Testis (tissue), 2 donors: ENCODE measurements at regions not wholly inside any gene's neighbourhood (a gene's known extent, or its start where the extent isn't known, plus 50 kb on each side); places are given as distances from the start of the nearest gene placed in this dataset.

Experiments used
- DNase-seq: peaks from one replicate; pipeline ENCODE4 v3.0.0-alpha.2; 2019
- H3K27ac ChIP-seq, 2 donors: fragments of 200-600 bp; sonication (generic); one replicate each; pipeline ENCODE4 v1.5.1; 2019
- H3K27me3 ChIP-seq: fragments of 200-600 bp; sonication (generic); one replicate; pipeline ENCODE4 v1.5.1; 2019
- H3K36me3 ChIP-seq: fragments of 200-600 bp; sonication (generic); one replicate; pipeline ENCODE4 v1.5.1; 2017; ENCODE audit warnings: low read depth; ENCODE audit errors: missing control alignments
- H3K4me1 ChIP-seq: fragments of 200-600 bp; sonication (generic); one replicate; pipeline ENCODE4 v1.5.1; 2019
- H3K4me3 ChIP-seq, 2 donors: fragments of 200-600 bp; sonication (generic); one replicate each; pipeline ENCODE4 v1.5.1; 2017 to 2019
- H3K9me3 ChIP-seq: fragments of 200-600 bp; sonication (generic); one replicate; pipeline ENCODE4 v1.5.1; 2017
- CTCF ChIP-seq, 3 experiments: fragments of 450-650 bp in 2 of 3; fragments of 200-600 bp in 1 of 3; sonication (generic) in 1 of 3; IDR thresholded peaks; one replicate each; pipeline ENCODE4 v1.5.1; 2016 to 2019; ENCODE audit warnings: antibody characterized with exemption in 3 of 3, mild to moderate bottlenecking in 2 of 3, moderate library complexity in 1 of 3
- POLR2A ChIP-seq: fragments of 450-650 bp; IDR thresholded peaks from one replicate; pipeline ENCODE4 v1.6.1; 2017; ENCODE audit warnings: antibody characterized with exemption, mild to moderate bottlenecking, moderate library complexity
- WGBS, 2 donors: methylation state at CpG; one replicate each; pipeline ENCODE4 v1.1.5; 2018; 5-methylcytosine and 5-hydroxymethylcytosine counted together
- intact Hi-C: fragments of 100-400 bp; cut with DNase I; formaldehyde crosslinking; loops from one replicate; pipeline ENCODE4 v1.15.1; 2023; ENCODE audit warnings: low total_unique reads

DNA sequence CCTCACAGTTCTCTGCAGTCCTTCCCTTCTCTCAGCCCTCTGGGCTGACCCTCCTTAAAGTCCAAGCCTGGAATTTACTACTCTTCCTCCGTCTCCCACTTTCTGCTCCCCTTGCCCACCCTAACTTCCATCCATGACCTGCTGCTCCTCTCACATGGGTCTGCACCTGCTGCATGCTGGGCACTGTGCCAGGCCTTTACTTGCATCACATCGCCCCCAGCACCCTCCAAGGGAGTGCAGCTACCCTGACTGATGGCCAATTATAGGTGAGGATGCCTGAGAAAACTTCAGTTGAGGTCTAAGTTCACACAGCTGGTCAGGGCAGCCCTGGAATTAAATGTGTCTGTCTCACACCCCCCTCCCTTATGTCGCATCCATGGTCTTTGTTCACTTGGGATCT lies 53.6 kb upstream of the ZPBP start:
- WGBS, 2 donors: 58 to 63% methylated on average over 3 of the region's 3 CpGs
- no peaks in the 10 kb centered on the region for H3K4me1 ChIP-seq
- H3K4me3 ChIP-seq: no peak overlapping the region
- H3K27ac ChIP-seq: no peak overlapping the region
- H3K27me3 ChIP-seq: no peaks in the 10 kb centered on the region
- intact Hi-C loops: no loop called here
- no peaks in the 10 kb centered on the region for H3K36me3 ChIP-seq
- no peak for DNase-seq
- H3K9me3 ChIP-seq: no peaks in the 10 kb centered on the region
- TF ChIP-seq POLR2A: no peak
- TF ChIP-seq CTCF (IDR thresholded peaks at IDR 0.05): no peak

DNA sequence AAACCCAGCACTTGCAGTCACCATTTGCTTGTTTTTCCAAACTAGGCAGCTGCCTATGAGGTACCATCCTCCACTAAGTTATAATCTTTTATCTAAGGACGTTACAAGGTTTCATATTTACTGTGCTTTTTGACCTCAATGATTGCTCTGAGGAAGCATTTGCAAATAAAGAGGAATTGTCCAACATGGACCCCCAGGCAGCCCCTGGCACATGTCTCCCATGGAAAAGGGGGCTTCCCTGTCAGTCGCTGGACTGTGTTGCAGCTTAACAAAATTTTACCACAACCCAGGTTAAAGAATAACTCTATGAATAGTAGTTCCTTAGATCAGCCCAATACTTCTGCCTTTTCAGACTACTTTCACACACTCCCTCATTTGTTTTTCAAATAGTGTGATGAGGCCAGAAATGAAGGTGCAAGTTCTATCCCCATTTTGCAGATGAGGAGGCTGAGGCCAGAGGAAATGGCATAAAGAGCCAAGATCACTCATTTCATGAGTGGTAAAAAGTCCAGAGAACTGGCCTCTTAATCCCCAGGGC lies 52.8 kb upstream of the ZPBP start:
- intact Hi-C loops: no loop called here
- Histone ChIP-seq H3K27ac (no peak overlapping the region), H3K9me3 (no peaks in the 10 kb centered on the region)

GRCh38 chr7:50145226-50145625 lies 52.2 kb upstream of the ZPBP start:
- Histone ChIP-seq H3K4me1 (no peaks in the 10 kb centered on the region), H3K27ac (no peak overlapping the region), H3K9me3 (no peaks in the 10 kb centered on the region), H3K27me3 (no peaks in the 10 kb centered on the region), H3K36me3 (no peaks in the 10 kb centered on the region), H3K4me3 (no peak overlapping the region)
- no peak for TF ChIP-seq POLR2A
- TF ChIP-seq CTCF (IDR thresholded peaks at IDR 0.05): no peak
- WGBS, 2 donors: 70 to 81% methylated on average over 2 of the region's 2 CpGs
- no peak for DNase-seq
- intact Hi-C loops: no loop called here

More for the DNA sequence above, 52.8 kb upstream of the ZPBP start:
- DNase-seq: no peak
- Histone ChIP-seq H3K27me3 (no peaks in the 10 kb centered on the region), H3K4me1 (no peaks in the 10 kb centered on the region), H3K4me3 (no peak overlapping the region), H3K36me3 (no peaks in the 10 kb centered on the region)
- WGBS, 2 donors: 43 to 50% methylated on average over 2 of the region's 2 CpGs
- TF ChIP-seq CTCF (IDR thresholded peaks at IDR 0.05) (no peak), POLR2A (no peak)
